Ureter (tissue), 1 donor: ENCODE measurements at regions not wholly inside any gene's neighbourhood (a gene's known extent, or its start where the extent isn't known, plus 50 kb on each side); places are given as distances from the start of the nearest gene placed in this dataset.
"Not testable (repeated sequence)": the region's sequence is repeated elsewhere in the genome, so short reads cannot be mapped to it uniquely, and the experiment has no call there.

Source experiments
- DNase-seq: peaks from one replicate; pipeline ENCODE4 v3.0.0-alpha.2; 2020; ENCODE audit warnings: low spot score
- donor health status: DM: yes; HTN: yes; CAD: no.

DNA sequence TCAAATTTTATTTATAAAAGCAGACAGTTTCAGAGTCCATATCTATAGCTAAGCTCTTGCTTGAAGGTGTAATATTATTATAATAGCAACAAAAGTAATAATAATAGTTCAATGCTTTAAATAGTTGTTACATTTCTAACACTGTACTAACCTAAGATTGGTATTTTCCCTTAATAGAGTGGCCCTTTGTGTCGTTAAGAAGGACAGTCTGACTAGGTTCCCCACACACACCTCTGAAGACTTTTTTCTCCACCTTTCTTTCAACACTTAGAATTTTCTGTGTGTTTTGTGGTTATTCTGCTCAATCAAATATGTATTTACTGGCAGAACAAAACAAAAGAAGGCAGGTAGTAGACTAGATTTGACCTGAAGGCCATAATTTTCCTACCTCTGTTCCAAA, 223.2 kb upstream of the ACO1 start:
- no peak for DNase-seq

DNA sequence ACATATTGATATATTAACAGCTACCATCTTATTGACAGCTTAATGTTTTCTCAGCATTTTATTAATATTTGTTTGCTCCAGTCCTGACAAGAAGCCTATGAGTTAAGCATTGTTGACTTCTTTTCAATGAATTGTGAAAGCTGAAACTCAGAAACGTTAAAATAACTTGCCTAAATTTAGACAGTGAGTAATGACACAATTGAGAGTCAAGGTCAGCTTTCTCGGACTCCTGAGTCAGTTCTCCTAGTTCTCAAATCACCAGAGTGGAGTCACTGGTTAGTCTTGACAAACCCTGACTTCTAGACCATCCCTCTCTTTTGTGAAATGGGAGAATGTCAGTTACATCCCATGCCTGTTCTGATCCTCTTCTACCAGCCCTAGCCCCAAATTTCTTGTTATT, 222.7 kb upstream of the ACO1 start:
- no peak for DNase-seq

DNA sequence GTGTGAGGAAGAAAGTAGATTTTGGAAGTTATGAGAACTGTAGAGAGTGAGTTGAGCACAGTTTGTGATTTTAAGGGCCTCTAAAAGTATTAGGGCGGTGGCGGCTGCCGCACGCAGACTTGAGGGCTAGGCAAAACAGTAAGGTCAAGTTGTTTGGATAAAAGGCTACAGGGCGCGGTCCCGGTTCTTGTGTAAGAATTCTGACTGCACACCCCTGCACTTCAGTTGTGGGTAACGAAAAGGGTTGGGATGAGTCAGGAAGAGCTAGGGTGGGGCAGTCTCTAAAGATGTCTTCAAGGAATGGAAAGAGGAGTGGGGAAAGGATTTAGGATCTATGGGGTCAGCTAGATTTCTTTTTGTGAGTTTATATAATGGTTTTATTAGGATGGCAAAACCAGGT, 218.1 kb upstream of the ACO1 start:
- not testable (repeated sequence) for DNase-seq

DNA sequence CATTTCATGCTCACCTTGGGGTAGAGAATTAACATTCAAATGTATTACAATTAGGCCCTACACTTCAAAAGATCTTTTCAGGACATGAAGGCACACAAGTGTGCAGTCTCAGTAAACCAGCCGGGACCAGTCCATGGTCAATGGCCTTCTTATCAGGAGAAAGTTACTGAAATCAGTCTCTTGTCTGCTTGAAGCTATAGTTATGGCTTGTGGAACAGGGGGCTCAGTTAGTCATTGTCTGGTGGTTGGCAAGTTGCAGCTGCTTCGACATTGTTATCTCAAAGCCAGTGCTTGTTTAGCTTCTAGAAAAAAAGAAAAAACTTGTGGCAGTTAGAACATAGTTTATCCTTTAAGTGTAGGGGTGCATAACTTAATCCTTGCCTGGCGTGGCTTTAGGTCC, 213.1 kb upstream of the ACO1 start:
- DNase-seq = no peak

DNA sequence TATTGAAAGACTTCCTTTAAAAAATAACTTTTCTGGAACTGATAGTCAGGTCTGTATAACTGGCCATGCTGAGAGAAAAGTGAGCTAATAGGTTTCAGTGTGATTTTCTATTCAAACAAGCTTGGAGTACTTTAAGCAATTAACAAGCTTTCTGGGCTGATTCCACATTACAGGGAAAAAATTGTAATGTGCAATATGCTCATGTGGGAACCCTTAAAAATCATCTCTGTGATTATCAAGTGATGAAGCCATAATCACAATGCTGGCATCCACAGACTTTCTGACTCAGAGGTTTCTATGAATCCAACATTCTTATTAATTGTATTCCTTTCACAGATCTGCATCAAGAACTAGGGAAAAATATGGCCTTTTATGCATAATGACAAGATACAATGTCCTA, 212.2 kb upstream of the ACO1 start:
- DNase-seq = no peak

DNA sequence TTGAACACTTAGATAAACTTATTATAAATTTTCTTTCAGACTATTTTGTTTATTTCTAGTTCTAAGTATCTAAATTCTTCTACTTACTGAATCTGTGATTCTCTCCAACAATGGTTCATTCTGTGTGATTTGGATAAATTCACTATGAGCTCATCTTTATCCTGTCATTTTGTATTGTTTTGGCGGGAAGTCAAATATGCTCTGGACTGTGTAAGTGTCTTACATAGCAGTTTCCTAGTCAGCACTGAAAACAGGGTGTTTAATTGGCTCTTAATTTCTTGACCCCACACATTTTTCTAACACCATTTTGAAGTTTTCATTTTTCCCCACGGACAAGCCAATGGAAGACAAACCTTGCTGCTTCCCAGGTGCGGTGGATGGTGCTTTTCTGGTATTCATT, 207.0 kb upstream of the ACO1 start:
- no peak for DNase-seq

DNA sequence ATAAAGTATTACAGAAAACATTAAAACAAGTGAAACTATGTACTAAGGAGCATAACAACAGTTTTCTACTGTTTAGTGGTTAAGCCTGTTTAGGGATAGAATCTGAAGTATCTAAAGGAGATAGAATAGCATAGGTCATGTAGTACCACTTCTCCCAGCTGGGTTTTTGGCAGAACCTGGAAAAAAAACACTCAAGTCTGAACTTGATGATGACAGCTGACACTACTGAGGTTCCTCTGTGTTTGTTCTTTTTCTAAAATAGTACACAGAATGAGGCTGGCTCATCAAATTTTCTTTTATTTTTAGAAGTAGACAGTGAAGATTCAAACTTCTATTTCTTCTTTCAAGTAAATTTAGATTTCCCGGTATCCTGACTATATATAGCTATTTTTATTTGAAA, 203.8 kb upstream of the ACO1 start:
- DNase-seq = no peak

DNA sequence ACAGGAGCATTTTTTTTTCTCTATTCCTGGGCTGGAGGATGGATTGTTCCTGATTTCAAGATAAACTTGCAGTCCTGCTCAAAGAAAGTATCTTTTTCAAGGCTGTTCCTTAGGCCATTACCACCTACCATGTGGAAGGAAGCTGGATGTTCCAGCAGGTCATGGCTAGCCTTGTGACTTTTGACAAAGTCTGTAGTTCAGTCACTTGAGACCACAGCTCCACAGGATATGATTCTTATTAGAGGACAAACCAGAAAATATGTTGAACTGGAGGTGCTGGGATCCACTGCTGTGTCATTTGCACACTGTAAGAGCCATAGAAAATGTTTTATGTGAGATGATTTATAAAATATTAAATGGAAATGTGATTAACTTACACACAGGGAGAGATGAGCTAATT, 184.2 kb upstream of the ACO1 start:
- DNase-seq = no peak

DNA sequence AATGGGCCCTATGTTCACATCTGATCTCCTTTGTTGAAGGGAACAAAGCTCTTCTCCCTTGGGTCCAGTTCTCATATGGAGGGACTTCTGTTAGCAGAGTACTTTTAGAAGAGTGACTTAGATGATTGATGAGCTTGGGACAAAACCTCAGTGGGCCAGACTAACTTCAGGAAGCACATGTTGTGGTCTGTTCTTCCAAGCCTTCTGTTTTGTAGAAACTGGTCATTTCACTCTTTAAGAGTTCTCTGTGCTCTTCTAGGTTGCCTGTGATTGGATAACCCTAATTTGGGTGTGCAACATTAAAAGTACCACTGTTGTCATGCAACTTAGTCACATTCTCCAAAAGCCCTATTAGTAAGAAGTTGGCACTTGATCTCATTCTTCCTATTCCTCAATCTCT, 183.5 kb upstream of the ACO1 start:
- no peak for DNase-seq

DNA sequence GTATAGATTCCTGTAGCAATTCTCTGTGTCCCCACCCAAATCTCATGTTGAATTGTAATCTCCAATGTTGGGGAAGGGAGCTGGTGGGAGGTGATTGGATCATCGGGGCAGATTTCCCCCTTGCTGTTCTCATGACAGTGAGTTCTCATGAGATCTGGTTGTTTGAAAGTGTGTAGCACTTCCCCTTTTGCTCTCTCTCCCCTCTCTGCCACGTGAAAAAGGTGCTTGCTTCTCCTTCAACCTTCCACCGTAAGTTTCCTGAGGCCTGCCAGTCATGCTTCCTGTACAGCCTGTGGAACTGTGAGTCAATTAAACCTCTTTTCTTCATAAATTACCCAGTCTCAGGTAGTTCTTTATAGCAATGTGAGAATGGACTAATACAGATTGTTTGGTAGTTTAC, 175.3 kb upstream of the ACO1 start:
- not testable (repeated sequence) for DNase-seq

DNA sequence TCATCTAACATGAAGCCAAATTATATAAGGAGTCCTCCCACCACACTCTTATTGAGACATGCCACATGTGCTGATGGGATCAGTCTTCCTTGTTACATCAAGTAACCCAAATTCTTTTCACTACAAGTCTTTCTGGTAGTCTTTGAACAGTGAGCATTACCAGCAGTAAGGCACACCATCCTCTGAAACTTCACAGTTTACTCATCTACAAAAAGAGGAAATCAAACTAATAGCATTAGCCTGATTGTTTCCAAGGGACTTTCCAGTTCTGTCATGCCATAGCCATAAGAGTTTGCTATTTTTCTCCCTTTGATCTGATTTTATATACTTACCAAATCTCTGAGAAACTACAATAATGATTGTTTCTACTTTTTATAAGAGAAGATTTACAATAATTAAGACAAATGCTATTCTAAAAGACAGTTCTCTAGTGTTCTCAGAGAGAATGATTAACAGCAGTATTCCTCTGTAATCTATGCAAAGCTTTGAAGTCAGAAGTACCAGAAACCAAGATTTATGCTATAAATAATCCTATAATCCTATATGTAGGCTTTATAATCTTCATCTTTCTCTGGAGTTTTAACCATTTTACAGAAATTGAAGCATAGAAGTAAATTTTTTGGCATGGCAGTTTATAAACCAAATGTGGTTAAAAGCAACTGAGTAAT, 166.2 kb upstream of the ACO1 start:
- DNase-seq = no peak

DNA sequence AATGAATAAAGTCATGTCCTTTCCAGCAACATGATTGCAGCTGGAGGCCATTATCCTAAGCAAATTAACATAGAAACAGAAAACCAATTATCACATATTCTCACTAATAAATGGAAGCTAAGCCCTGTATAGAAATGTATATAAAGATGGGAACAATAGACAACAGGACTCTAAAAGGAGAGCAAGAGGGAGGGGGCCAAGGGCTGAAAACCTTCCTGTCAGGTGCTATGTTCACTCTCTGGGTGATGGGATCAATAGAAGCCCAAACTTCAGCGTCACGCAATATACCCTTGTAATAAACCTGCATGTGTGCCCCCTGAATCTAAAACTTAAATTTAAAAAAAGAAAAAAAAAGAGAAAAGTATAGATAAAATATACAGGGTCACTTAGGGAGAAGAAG, 163.7 kb upstream of the ACO1 start:
- DNase-seq = no peak

DNA sequence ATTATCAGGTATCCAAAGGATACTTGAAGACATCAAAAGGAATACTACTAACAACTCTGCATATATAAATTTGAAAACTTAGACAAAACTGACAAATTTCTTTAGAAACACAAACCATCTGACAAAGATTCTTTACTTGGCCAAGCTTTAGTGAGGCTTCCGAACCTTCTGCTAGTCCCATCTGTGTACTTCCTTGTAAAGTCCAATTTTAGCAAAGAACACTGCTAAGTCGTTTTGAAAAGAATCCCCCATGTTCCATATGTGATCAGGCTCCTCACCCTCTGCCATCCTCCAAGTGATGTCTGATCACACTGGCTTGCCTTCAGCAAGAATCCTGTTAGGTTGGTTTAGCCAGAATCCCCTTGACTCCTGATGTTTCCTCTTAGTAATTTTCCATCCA, 150.0 kb upstream of the ACO1 start:
- DNase-seq = no peak

DNA sequence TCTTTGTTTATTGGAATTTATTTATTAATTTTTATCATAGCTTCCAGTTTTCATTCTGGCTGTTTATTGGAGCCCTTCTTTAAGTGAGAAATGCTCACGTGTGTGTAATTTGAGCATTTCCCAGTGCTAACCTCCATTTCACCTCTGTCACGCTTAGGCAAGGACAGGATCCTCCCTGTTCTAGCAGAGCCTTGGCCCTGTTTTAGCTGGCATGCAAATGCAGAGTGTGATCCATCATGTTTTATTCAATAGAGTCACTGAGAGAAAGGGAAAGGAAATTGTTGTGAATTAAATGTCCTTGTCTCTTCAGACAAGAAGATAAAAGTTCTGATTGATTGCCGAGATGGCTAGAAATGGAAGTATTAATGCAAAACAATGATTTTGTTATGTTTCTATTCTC, 137.3 kb upstream of the ACO1 start:
- DNase-seq = no peak

DNA sequence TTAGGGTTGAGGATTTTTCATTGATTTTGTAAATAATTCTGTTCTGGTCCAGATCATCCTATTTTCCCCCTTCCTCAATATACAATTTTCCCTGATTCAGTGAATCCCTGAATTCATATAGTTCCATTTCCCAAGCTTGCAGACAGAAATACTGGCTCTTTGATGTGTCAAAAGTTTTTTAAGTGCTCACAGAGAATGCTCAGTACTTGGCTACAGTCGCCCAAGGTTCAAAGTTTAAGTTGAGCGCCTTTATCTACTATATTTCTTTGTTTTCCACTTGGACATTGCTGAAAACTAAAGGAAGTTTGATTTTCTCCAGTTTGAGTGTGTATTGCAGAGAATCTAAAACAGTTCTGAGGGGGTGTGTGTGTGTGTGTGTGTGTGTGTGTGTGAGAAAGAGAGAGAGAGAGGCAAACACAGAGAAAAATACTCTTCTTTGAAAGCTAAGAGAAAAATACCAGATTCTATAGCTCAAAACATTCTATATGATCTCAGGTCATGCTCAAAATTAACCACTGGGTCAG, 136.2 kb upstream of the ACO1 start:
- no peak for DNase-seq

DNA sequence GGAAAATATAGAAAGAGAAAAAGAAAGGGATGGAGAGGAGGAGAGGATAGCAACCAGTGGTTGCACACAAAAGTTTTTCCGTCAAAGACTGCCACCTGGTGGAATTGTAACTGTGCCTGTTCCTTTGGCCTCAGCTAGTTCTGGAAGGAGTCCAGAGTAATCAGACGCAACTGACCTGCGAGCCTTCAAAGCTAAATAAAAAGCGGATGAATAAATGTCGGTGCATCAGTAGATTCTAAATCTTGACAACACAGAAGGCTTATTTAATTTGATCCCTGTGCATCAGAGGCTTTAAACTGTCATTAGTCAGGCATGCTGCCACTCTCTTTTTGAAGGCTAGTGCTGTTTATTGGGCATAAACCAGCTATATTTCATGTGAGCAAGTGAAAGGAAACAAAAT, 132.9 kb upstream of the ACO1 start:
- DNase-seq = peak; percentile 45

DNA sequence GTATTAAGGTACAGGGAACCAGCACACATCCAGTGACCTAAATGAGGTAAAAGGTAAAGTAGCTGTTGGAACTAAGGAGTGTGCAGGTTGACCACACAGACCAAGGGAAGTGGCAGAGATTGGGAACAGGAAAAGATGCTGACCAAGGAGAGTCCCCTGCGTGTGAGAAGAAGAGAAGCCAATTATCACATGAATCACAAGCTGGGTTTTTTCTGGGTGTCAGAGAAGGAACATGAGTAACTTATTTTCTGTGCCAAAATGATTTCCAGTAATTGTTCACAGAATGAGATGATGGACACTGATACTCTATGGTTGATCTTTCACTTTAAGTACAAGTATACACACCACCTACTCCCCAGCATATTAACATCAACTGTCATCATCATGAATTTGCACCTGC, 130.7 kb upstream of the ACO1 start:
- DNase-seq = no peak

DNA sequence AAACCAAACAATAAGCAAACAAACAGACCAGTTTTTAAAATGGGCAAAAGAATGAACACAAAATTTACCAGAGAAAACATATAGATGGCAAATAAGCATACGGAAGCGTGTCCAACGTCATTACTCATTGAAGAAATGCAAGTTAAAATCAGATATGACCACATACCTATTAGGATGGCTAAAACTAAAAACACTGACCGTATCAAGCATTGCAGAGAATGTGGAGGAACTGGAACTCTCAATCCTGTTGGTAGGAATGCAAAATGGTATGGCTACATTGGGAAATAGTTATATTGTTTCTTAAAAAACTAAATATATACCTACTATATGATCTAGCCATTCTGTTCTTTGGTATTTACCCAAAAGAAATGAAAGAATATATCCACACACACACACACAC, 129.4 kb upstream of the ACO1 start:
- DNase-seq = no peak

DNA sequence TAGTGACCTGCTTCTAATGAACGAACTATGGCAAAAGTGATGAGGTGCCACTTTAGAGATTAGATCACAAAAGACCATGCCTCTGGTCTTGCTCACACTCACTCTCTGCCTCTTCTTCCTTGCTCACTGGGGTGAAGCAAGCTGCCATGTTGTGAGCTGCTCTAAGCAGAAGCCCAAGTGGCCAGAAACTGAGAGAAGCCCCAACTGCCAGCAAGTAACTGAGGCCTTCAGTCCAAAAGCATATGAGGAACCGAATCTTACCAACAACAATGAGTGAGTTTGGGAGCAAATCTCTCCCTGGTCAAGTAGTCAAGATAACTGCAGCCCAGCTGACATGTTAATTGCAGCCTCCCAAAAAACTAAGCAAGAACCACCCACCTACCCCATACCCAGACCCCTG, 126.0 kb upstream of the ACO1 start:
- no peak for DNase-seq

DNA sequence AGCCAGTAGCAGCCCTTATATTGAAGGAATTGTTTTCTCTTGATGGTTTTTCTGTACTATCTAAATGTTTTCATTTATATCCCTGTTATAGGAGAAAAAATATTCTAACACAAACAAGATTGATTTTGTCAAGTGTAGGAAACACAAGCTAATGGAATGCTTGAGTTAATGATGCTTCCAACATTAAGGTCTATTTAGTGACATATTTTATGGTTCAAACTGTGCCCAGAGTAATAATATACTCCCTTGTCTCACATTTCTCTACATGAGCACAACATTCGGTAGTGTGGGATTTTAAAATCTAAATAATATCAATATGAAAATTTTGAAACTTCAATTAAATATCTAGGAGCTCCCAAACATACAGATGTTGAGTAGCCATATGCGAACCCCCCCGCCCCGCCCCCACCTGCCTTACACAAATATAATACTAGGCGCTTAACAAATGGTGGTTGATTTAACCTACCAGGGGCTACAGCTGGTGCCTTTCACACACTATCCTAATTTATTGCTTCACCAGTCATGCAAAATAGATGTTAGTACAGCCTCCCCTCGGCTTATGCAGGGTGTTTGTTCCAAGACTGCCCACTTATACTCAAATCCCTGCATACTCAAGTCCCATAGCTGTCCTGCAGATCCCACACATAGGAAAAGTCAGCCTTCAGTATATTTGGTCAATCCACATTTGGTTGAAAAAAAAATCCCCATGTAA, 124.1 kb upstream of the ACO1 start:
- no peak for DNase-seq

DNA sequence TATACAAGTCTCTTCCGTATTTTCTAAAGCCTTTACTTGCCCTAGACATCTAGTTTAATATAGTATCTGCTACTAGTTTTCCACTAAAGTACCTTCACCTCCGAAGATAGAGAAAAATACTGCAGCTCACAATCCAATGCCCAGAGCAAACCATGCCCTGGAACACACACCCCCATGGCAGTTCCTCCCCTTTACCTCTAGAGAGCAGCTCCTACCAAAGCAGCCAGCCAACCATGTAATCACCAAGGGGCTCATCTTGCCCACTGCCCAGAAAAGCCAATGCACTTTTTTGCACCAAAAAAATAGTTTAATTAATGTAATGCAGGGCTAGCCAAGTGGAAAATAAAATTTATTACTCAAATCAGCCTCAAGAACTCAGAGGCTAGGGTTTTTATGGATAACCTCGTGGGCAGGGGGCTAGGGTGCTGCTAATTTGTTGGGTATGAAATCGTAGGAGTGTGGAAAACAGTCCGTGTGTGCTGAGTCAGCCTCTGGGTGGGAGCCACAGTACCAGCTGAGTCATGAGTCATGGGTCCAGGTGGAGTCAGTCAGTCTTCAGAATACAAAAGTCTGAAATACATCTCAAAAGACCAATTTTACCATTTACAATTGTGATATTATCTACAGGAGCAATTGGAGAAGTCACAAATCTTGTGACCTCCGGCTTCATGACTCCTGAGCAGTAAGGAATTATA, 120.1 kb upstream of the ACO1 start:
- no peak for DNase-seq

DNA sequence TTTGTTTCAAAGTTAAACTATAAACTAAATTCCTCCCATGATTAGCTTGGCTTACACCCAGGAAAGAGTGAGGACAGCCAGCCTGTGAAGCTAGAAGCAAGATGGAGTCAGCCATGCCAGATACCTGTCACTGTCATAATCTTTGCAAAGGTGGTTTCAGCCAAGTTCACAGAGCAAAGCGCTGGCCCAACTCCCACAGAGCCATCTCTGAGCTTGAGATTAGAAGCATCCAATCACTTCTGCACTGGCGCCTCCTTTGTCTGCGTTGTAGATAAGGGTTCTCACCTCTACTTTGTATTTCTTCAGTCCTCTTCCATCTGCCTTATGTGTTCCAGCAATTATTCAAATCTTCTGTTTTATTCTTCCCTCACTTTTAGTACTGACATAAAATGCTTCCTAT, 119.4 kb upstream of the ACO1 start:
- no peak for DNase-seq

DNA sequence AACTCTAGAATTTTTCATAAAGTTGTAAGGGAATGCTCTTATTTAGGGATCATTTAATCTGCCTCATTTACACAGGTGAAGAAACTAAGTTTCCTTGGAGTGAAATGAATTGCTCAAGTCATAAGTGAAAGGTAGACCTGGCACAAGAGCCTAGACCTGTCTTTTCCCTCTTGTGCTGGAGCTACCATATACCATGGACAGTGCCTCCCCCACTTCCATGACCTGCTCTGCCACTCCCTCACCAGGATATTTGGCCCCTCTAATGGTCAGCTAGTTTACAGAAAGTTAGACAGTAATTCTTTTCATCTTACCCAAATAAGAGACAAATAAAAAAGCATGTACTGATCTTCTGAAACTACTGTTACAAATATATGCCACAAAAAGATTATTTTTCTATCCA, 105.5 kb upstream of the ACO1 start:
- DNase-seq = no peak
